Coronary artery (tissue), 2 donors: ENCODE measurements at regions not wholly inside any gene's neighbourhood (a gene's known extent, or its start where the extent isn't known, plus 50 kb on each side); places are given as distances from the start of the nearest gene placed in this dataset.

ENCODE experiments used
- DNase-seq: peaks from one replicate; pipeline ENCODE4 v3.0.0-alpha.2; 2017; ENCODE audit warnings: low spot score
- H3K27ac ChIP-seq, 2 donors: fragments of 200-600 bp; sonication (generic); one replicate each; pipeline ENCODE4 v1.5.1; 2016 to 2019
- H3K4me3 ChIP-seq: fragments of 200-600 bp; sonication (generic); 2 replicates; pipeline ENCODE4 v1.5.1; 2016; ENCODE audit warnings: mild to moderate bottlenecking, moderate library complexity
- TF ChIP-seq, protein P1 (sequence below): fragments of 200-600 bp; sonication (generic); IDR thresholded peaks from one replicate; pipeline ENCODE4 v1.5.1; 2019; ENCODE audit warnings: antibody characterized with exemption

DNA sequence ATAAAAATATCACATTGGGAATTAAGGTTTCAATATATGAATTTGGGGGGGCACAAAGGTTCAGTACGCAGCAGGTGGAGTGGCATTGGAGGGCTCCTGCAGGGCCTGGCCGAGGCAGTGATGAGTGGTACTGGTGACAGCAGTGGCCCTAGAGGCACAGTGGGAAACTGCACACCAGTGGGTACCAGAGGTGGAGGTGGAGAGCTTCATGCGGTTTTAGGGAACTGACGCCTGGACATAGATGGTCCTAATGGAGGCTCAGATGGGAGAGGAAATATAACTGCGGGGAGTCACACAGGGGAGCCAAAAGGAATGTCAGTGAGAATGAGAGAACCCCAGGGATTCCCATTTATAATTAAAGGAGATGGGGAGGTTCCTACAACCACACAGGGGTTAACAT, 156.2 kb downstream of the COG6 start:
- TF ChIP-seq, protein P1, sequence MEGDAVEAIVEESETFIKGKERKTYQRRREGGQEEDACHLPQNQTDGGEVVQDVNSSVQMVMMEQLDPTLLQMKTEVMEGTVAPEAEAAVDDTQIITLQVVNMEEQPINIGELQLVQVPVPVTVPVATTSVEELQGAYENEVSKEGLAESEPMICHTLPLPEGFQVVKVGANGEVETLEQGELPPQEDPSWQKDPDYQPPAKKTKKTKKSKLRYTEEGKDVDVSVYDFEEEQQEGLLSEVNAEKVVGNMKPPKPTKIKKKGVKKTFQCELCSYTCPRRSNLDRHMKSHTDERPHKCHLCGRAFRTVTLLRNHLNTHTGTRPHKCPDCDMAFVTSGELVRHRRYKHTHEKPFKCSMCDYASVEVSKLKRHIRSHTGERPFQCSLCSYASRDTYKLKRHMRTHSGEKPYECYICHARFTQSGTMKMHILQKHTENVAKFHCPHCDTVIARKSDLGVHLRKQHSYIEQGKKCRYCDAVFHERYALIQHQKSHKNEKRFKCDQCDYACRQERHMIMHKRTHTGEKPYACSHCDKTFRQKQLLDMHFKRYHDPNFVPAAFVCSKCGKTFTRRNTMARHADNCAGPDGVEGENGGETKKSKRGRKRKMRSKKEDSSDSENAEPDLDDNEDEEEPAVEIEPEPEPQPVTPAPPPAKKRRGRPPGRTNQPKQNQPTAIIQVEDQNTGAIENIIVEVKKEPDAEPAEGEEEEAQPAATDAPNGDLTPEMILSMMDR, result no peak
- Histone ChIP-seq H3K4me3 (no peak overlapping the region), H3K27ac (no peak overlapping the region)
- no peak for DNase-seq

DNA sequence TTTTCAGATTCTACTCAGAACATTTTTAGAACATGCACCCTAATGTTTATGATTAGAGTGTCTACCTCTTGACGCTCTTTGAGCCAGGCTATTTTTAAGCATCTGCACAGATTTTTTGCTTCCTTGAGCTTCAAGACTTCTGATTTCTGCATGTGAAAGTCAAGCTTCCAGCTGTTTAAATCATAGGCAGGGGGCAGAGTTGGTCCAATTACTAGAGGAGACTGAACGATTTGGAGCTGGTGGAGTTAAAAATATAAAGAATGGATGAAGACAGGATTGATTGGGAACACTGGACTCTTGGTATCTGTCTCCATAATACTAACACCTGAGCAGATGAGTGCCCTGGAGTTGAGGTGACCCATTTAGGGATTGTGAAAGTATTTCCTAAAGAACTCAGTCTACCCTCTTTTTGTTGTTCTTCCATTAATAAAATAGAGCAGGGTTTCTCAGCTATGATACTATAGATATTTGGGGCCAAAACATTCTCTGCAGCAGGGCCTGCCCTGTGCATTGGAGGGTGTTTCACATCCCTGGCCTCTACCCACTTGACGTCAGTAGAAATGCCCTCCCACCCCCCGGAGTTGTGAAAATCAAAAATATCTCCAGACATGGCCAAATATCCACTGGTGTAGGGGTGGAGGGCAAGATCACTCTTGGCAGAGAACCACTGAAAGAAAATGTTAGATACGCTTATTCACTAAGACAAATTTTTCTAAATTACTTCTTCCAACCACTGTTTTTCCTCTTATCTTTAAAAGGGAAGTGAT, 160.1 kb downstream of the COG6 start:
- no peak for DNase-seq
- TF ChIP-seq, protein P1, result no peak
- H3K4me3 ChIP-seq, result no peak overlapping the region
- H3K27ac ChIP-seq, result no peak overlapping the region

DNA sequence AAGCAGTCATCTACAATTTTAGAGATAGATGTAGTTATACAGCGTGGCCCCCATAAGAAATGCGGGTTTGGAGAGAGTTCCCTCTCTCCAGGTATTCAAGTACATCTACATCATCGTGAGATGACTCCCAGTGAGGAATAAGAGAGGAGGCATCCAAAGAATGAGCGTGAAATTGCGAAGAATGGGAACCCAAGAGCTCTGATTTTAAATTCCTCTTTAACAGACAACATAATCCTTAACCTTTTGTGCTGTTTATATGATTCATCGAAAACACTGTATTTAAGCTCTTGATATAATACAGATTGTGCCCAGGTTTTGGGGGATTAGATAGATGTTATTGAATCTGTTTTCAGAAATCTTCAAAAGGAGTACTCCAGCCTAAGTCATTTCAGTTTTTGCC, 161.5 kb downstream of the COG6 start:
- no peak overlapping the region for H3K27ac ChIP-seq
- no peak for DNase-seq
- H3K4me3 ChIP-seq, result no peak overlapping the region
- TF ChIP-seq, protein P1, result no peak

DNA sequence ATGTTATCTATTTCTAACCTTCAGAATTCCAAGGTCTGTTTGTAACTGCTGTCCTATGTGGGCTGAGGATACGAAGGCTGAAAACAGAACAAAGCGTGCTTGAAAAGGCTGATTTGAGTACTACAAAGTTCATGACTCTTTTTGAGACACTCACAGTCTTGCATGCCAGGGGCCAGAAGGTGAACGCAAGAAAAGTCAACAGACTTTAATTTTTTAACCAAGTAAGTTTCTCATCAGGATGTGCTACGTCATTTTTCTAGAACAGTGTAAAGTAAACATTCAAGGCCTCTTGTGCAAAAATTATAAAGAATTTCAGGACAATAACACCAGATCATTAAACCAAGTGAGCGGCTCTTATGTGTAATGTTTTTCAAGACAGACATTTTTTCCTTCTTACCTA, 163.5 kb downstream of the COG6 start:
- Histone ChIP-seq H3K4me3 (no peak overlapping the region), H3K27ac (no peak overlapping the region)
- DNase-seq, result no peak
- TF ChIP-seq, protein P1, result no peak

DNA sequence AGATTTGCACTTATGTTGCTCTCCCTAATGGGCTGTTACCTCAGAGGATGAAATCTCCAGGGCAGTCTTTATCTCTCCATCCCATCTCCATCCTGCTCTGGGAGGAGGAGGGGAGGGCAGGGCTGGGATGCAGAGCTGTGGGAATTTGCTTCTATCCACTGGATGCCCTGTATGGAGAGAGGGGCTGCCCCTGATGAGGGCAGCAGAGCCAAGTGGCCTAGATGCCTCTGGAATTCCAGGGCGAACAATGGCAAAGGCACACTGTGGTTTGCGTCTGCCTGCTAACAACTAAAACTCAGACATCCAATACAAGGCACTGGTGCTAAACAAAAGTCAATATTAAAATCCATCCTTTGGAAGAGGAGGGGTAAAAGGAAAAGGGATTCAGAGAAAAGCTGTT, 165.1 kb downstream of the COG6 start:
- H3K27ac ChIP-seq, result no peak overlapping the region
- no peak for DNase-seq
- H3K4me3 ChIP-seq, result no peak overlapping the region
- TF ChIP-seq, protein P1, result no peak

DNA sequence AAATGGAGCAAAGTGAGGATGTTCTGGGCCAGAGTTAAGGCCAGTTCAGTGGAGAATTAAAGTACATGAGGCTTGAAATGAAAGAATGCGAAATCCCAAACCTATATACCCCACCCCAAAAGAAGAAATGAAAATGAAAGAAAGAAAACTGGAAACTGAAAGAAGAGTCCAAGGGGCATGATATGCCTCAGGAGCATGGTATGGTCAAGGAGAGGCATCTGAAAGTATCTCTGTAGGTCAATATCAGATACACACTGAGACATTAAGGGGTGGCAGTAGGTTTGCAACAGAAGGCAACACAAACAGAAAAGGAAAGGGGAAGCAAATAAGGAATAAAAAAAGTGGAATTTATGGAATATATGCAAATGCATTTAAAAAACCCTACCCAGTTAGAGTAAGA, 166.5 kb downstream of the COG6 start:
- Histone ChIP-seq H3K4me3 (no peak overlapping the region), H3K27ac (no peak overlapping the region)
- TF ChIP-seq, protein P1, result no peak
- no peak for DNase-seq

DNA sequence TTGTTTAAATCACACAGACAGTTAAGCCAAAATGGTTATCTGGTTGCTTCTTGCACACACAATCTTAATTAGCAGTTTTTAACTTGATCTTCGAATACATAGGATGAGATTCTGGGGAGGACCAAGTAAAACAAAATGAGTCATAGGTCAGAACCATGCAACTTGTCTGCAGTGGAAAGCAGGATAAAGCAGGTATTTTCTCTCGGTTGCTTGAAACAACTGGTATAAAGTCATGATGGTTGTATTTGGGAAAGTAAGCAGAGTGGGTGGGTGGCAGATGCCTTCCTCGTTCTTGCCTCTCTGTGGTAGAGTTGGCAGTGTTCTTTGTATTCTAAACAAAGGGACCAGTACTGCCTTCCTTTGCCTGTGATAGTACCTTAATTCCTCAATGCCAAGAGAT, 167.0 kb downstream of the COG6 start:
- Histone ChIP-seq H3K4me3 (no peak overlapping the region), H3K27ac (no peak overlapping the region)
- no peak for DNase-seq
- TF ChIP-seq, protein P1, result no peak
